Neural progenitor cell (in vitro differentiated cells): ENCODE measurements at regions not wholly inside any gene's neighbourhood (a gene's known extent, or its start where the extent isn't known, plus 50 kb on each side); places are given as distances from the start of the nearest gene placed in this dataset.

ENCODE experiments used
- CTCF ChIP-seq: fragments of 200-600 bp; sonication (generic); IDR thresholded peaks from 2 replicates; pipeline ENCODE4 v1.5.1; 2017; ENCODE audit warnings: antibody characterized with exemption, mild to moderate bottlenecking
- EZH2 ChIP-seq: fragments of 200-600 bp; sonication (generic); IDR thresholded peaks from 2 replicates; pipeline ENCODE4 v1.6.1; 2017; ENCODE audit warnings: antibody characterized with exemption, mild to moderate bottlenecking, moderate library complexity

DNA sequence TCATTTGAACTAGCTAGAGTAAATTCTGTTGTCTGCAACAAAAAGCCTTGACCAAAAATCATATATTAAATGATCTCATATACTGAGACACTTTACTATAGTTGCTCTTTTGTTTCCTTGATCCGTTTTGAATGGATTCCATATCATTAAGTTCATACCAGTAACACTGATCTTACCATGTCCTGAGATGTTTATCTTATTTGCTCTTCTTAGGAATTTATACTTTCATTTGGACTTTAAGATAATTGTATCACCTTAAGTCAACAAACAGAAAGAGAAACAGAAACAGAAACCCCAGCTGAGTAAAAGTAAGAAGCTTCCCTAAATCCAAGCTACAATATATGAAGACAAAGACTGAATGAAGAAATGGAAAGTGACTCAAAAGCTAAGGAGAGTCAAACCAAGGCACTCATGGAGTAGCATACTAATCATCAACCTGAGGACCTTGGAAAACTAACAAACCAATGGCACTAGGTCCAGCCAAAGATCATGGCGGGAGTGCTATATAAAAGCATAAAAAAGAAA lies 106.5 kb upstream of the COX10 start:
- TF ChIP-seq CTCF (no peak), EZH2 (no peak)
